ENCODE measurements at regions not wholly inside any gene's neighbourhood (a gene's known extent, or its start where the extent isn't known, plus 50 kb on each side); places are given as distances from the start of the nearest gene placed in this dataset.

- Mint-ChIP-seq H3K27me3 (ENCODE audit: low read depth in 3 of 3) (peaks cover 2 to 14% (median 5%) of the 10 kb centered on the region in 3 donors), H3K27ac (no peak overlapping the region), H3K9me3 (peaks cover 0 to 7% (median 0%) of the 10 kb centered on the region in 7 donors)
Observed at GRCh38 chr9:107410420-107410819, 79.1 kb downstream of the KLF4 start.

GRCh38 chr9:107409581-107410389 lies 79.8 kb downstream of the KLF4 start:
- Histone ChIP-seq H3K9me3 (replicated peaks in 1 of 2; ENCODE audit: control insufficient read depth in 1 of 2, insufficient read depth in 1 of 2, low read length in 2 of 2) (no peaks in the 10 kb centered on the region), H3K4me1 (ENCODE audit: control insufficient read depth in 1 of 2, insufficient read depth in 2 of 2, low read length in 2 of 2) (no peaks in the 10 kb centered on the region), H3K27me3 (ENCODE audit: control insufficient read depth in 2 of 2, insufficient read depth in 2 of 2, low read length in 2 of 2) (no peaks in the 10 kb centered on the region), H3K4me3 (replicated peaks in 1 of 3; ENCODE audit: low read depth in 2 of 3, low read length in 3 of 3) (no peak overlapping the region), H3K79me2 (ENCODE audit: insufficient read depth, low read length) (no peaks in the 10 kb centered on the region), H3K9ac (ENCODE audit: insufficient read depth, low read length, poor library complexity, severe bottlenecking) (no peak overlapping the region), H3K36me3 (replicated peaks in 1 of 2; ENCODE audit: control insufficient read depth in 1 of 2, insufficient read depth in 2 of 2, low read length in 2 of 2) (no peaks in the 10 kb centered on the region), H3K4me2 (replicated peaks; ENCODE audit: extremely low read depth, low read length, poor library complexity, severe bottlenecking) (no peak overlapping the region), H3K27ac (ENCODE audit: low read depth in 1 of 2, low read length in 2 of 2) (no peak overlapping the region), H2AFZ (ENCODE audit: insufficient read depth, low read depth, low read length, poor library complexity, severe bottlenecking) (no peak overlapping the region), H4K20me1 (ENCODE audit: insufficient read depth, low read length) (no peaks in the 10 kb centered on the region)
- DNase-seq: no peak
- Mint-ChIP-seq H3K4me1 (no peaks in the 10 kb centered on the region), H3K36me3 (no peaks in the 10 kb centered on the region), H3K27ac (no peak overlapping the region), H3K27me3 (ENCODE audit: low read depth in 3 of 3) (peaks cover 2 to 14% (median 5%) of the 10 kb centered on the region in 3 donors), H3K9me3 (peaks cover 0 to 7% (median 0%) of the 10 kb centered on the region in 7 donors), H3K4me3 (no peak overlapping the region)
- intact Hi-C loops (cut with micrococcal nuclease): no loop called here
- no peak for TF ChIP-seq CTCF (IDR thresholded peaks at IDR 0.05)
- 98% methylated on average over 8 of the region's 13 CpGs for WGBS (ENCODE audit: insufficient coverage)

More at GRCh38 chr9:107410420-107410819, 79.1 kb downstream of the KLF4 start:
- no peak overlapping the region for H3K4me2 ChIP-seq (replicated peaks; ENCODE audit: extremely low read depth, low read length, poor library complexity, severe bottlenecking)
- no peaks in the 10 kb centered on the region for H3K4me1 ChIP-seq (ENCODE audit: control insufficient read depth in 1 of 2, insufficient read depth in 2 of 2, low read length in 2 of 2)
- no peaks in the 10 kb centered on the region for H3K4me1 Mint-ChIP-seq
- H3K36me3 ChIP-seq (replicated peaks in 1 of 2; ENCODE audit: control insufficient read depth in 1 of 2, insufficient read depth in 2 of 2, low read length in 2 of 2): no peaks in the 10 kb centered on the region
- H3K9me3 ChIP-seq (replicated peaks in 1 of 2; ENCODE audit: control insufficient read depth in 1 of 2, insufficient read depth in 1 of 2, low read length in 2 of 2): no peaks in the 10 kb centered on the region
- H3K27me3 ChIP-seq (ENCODE audit: control insufficient read depth in 2 of 2, insufficient read depth in 2 of 2, low read length in 2 of 2): no peaks in the 10 kb centered on the region
- no peak overlapping the region for H3K4me3 ChIP-seq (replicated peaks in 1 of 3; ENCODE audit: low read depth in 2 of 3, low read length in 3 of 3)
- no CpG with 5 or more reads among the region's 3 CpGs for WGBS (ENCODE audit: insufficient coverage)
- no peak overlapping the region for H3K4me3 Mint-ChIP-seq
- H3K27ac ChIP-seq (ENCODE audit: low read depth in 1 of 2, low read length in 2 of 2): no peak overlapping the region
- no peak for TF ChIP-seq CTCF (IDR thresholded peaks at IDR 0.05)
- H2AFZ ChIP-seq (ENCODE audit: insufficient read depth, low read depth, low read length, poor library complexity, severe bottlenecking): no peak overlapping the region
- intact Hi-C loops (cut with micrococcal nuclease): no loop called here
- H4K20me1 ChIP-seq (ENCODE audit: insufficient read depth, low read length): no peaks in the 10 kb centered on the region
- no peaks in the 10 kb centered on the region for H3K36me3 Mint-ChIP-seq
- no peaks in the 10 kb centered on the region for H3K79me2 ChIP-seq (ENCODE audit: insufficient read depth, low read length)
- no peak overlapping the region for H3K9ac ChIP-seq (ENCODE audit: insufficient read depth, low read length, poor library complexity, severe bottlenecking)
- no peak for DNase-seq

All from CD14-positive monocyte (primary cell).